OCI-LY3 (cell line): ENCODE measurements at regions not wholly inside any gene's neighbourhood (a gene's known extent, or its start where the extent isn't known, plus 50 kb on each side); places are given as distances from the start of the nearest gene placed in this dataset.

Experiments
- H2AFZ ChIP-seq: fragments of 200-600, 300-600 bp; shearing (Covaris generic); 2 replicates; pipeline ENCODE4 v1.6.0; 2014; ENCODE audit warnings: antibody characterized with exemption, low read depth, low read length
- H3K27ac ChIP-seq: fragments of 200-600, 300-600 bp; sonication (generic); 2 replicates; pipeline ENCODE4 v1.5.1; 2014; ENCODE audit warnings: mild to moderate bottlenecking, low read length, moderate library complexity, mixed read lengths
- H3K27me3 ChIP-seq: fragments of 200-600, 300-600 bp; sonication (generic); 2 replicates; pipeline ENCODE4 v1.6.1; 2014; ENCODE audit warnings: low read depth, low read length, mixed read lengths
- H3K36me3 ChIP-seq: fragments of 200-600, 300-600 bp; sonication (generic); replicated peaks from 2 replicates; pipeline ENCODE3; 2014; ENCODE audit warnings: low read depth, low read length, mixed read lengths
- H3K4me1 ChIP-seq: fragments of 300-600, 200-600 bp; sonication (generic); 2 replicates; pipeline ENCODE4 v1.6.1; 2014; ENCODE audit warnings: low read length, mixed read lengths
- H3K4me2 ChIP-seq: fragments of 200-600, 300-600 bp; sonication (generic); 2 replicates; pipeline ENCODE4 v1.6.1; 2014; ENCODE audit warnings: low read length, mixed read lengths
- H3K4me3 ChIP-seq: fragments of 300-600, 200-600 bp; sonication (generic); 2 replicates; pipeline ENCODE4 v1.5.1; 2014; ENCODE audit warnings: antibody characterized with exemption, mild to moderate bottlenecking, low read length, moderate library complexity
- H3K79me2 ChIP-seq: fragments of 300-600, 200-600 bp; shearing (Covaris generic); 2 replicates; pipeline ENCODE4 v1.6.1; 2014; ENCODE audit warnings: mild to moderate bottlenecking, low read length, mixed read lengths
- H3K9ac ChIP-seq: fragments of 300-600, 200-600 bp; shearing (Covaris generic); 2 replicates; pipeline ENCODE4 v1.6.0; 2014; ENCODE audit warnings: mild to moderate bottlenecking, low read length, moderate library complexity
- H3K9me3 ChIP-seq: fragments of 200-600, 300-600 bp; shearing (Covaris generic); 2 replicates; pipeline ENCODE4 v1.6.1; 2014; ENCODE audit warnings: low read length, mixed read lengths; ENCODE audit not compliant: insufficient read depth
- H4K20me1 ChIP-seq: fragments of 200-600, 300-600 bp; sonication (generic); 2 replicates; pipeline ENCODE4 v1.6.1; 2016; ENCODE audit warnings: low read length, mixed read lengths; ENCODE audit not compliant: insufficient read depth
- CTCF ChIP-seq: fragments of 200-600, 300-600 bp; sonication (generic); IDR thresholded peaks from 2 replicates; pipeline ENCODE4 v1.5.1; 2014; ENCODE audit warnings: antibody characterized with exemption, low read length, low read depth
- EZH2phosphoT487 ChIP-seq: fragments of 200-600 bp; shearing (Covaris generic); IDR thresholded peaks from 2 replicates; pipeline ENCODE4 v1.6.1; 2018; ENCODE audit warnings: antibody characterized with exemption, mixed run types, low read depth

GRCh38 chr14:26775765-26776563 is 178.1 kb upstream of the NOVA1 start:
- H3K4me3 ChIP-seq: no peak overlapping the region
- no peaks in the 10 kb centered on the region for H3K27me3 ChIP-seq
- H3K4me1 ChIP-seq: no peaks in the 10 kb centered on the region
- no peak overlapping the region for H2AFZ ChIP-seq
- no peaks in the 10 kb centered on the region for H4K20me1 ChIP-seq
- H3K9me3 ChIP-seq: no peaks in the 10 kb centered on the region
- H3K27ac ChIP-seq: no peak overlapping the region
- H3K36me3 ChIP-seq: no peaks in the 10 kb centered on the region
- H3K4me2 ChIP-seq: no peak overlapping the region
- no peaks in the 10 kb centered on the region for H3K79me2 ChIP-seq
- H3K9ac ChIP-seq: no peak overlapping the region
- TF ChIP-seq CTCF: no peak
- no peak for TF ChIP-seq EZH2phosphoT487

DNA sequence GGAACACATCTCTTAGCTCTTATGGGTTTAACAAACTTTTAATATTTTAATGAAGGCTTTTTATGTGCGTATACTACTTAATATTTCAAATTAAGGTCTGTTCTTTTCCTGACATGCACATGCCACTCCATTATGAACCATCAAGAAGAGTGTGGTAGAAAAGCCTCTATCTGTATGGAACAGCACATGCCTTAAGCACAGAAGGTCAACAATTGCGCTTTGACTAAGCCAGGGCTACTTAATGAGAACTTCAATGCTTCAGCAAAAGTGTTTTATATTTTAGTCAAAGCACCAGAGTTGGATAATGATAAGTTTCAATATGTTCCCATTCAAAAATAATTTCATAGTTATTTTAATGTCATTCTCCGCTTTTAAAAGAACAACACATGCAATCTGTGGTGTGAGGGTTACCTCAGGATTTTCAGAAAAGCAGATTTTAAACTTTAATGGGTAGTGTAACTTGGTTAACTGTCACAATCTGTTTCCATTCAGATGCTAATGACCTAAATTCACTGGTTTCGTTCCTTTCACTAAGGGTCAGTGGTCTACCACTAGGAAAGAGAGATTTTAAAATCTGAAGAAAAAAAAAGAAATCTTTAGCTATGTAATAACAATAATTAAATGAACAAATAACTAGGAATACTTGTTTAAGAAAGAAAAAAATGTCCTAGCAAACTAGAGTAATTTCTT is 193.4 kb upstream of the NOVA1 start:
- H3K4me2 ChIP-seq: no peak overlapping the region
- no peak overlapping the region for H2AFZ ChIP-seq
- no peaks in the 10 kb centered on the region for H3K79me2 ChIP-seq
- H3K4me3 ChIP-seq: no peak overlapping the region
- no peaks in the 10 kb centered on the region for H3K36me3 ChIP-seq
- H3K4me1 ChIP-seq: no peaks in the 10 kb centered on the region
- no peaks in the 10 kb centered on the region for H4K20me1 ChIP-seq
- H3K9me3 ChIP-seq: no peaks in the 10 kb centered on the region
- TF ChIP-seq EZH2phosphoT487 (no peak), CTCF (no peak)
- no peak overlapping the region for H3K27ac ChIP-seq
- H3K9ac ChIP-seq: no peak overlapping the region
- H3K27me3 ChIP-seq: no peaks in the 10 kb centered on the region

- Histone ChIP-seq H3K27ac (no peak overlapping the region), H3K79me2 (no peaks in the 10 kb centered on the region), H3K4me1 (no peaks in the 10 kb centered on the region), H4K20me1 (no peaks in the 10 kb centered on the region), H3K27me3 (no peaks in the 10 kb centered on the region), H3K4me2 (no peak overlapping the region), H3K4me3 (no peak overlapping the region), H3K36me3 (no peaks in the 10 kb centered on the region), H3K9me3 (no peaks in the 10 kb centered on the region), H3K9ac (no peak overlapping the region), H2AFZ (no peak overlapping the region)
- TF ChIP-seq CTCF (no peak), EZH2phosphoT487 (no peak)
Measured at GRCh38 chr14:26794731-26795130, 196.9 kb upstream of the NOVA1 start.

GRCh38 chr14:26808407-26808806 is 210.6 kb upstream of the NOVA1 start:
- H3K79me2 ChIP-seq: no peaks in the 10 kb centered on the region
- no peak overlapping the region for H3K4me3 ChIP-seq
- no peak for TF ChIP-seq EZH2phosphoT487
- TF ChIP-seq CTCF: no peak
- no peaks in the 10 kb centered on the region for H3K4me1 ChIP-seq
- no peaks in the 10 kb centered on the region for H4K20me1 ChIP-seq
- no peaks in the 10 kb centered on the region for H3K36me3 ChIP-seq
- H3K9ac ChIP-seq: no peak overlapping the region
- H3K27ac ChIP-seq: no peak overlapping the region
- no peaks in the 10 kb centered on the region for H3K27me3 ChIP-seq
- H2AFZ ChIP-seq: no peak overlapping the region
- no peaks in the 10 kb centered on the region for H3K9me3 ChIP-seq
- no peak overlapping the region for H3K4me2 ChIP-seq
